Thyroid gland (tissue), 4 donors: ENCODE measurements at regions not wholly inside any gene's neighbourhood (a gene's known extent, or its start where the extent isn't known, plus 50 kb on each side); places are given as distances from the start of the nearest gene placed in this dataset.
"Not testable (repeated sequence)": the region's sequence is repeated elsewhere in the genome, so short reads cannot be mapped to it uniquely, and the experiment has no call there.

ENCODE experiments used
- DNase-seq, 2 donors: peaks; one replicate each; pipeline ENCODE4 v3.0.0-alpha.2; 2019
- H3K27ac ChIP-seq, 3 donors: fragments of 200-600 bp; sonication (generic); 1 replicate in 2 of 3; 2 replicates in 1 of 3; pipeline ENCODE4 v1.5.1; 2016 to 2019; ENCODE audit warnings: mild to moderate bottlenecking in 1 of 3, moderate library complexity in 1 of 3
- H3K27me3 ChIP-seq: fragments of 200-600 bp; sonication (generic); one replicate; pipeline ENCODE4 v1.5.1; 2019
- H3K36me3 ChIP-seq, 2 donors: fragments of 200-600 bp; sonication (generic); one replicate each; pipeline ENCODE4 v1.5.1; 2016 to 2019
- H3K4me1 ChIP-seq, 2 donors: fragments of 200-600 bp; sonication (generic); one replicate each; pipeline ENCODE4 v1.5.1; 2017 to 2019
- H3K4me3 ChIP-seq, 3 donors: fragments of 200-600 bp; sonication (generic); replicated peaks in 1 of 3; 1 replicate in 2 of 3; 2 replicates in 1 of 3; pipeline ENCODE4 v1.5.1; 2016; ENCODE audit warnings: mild to moderate bottlenecking in 1 of 3
- H3K9me3 ChIP-seq: fragments of 200-600 bp; sonication (generic); one replicate; pipeline ENCODE4 v1.5.1; 2017
- POLR2A ChIP-seq, 2 donors: fragments of 450-650 bp; IDR thresholded peaks; one replicate each; pipeline ENCODE4 v1.6.1; 2017; ENCODE audit warnings: antibody characterized with exemption in 2 of 2, mild to moderate bottlenecking in 2 of 2, moderate library complexity in 1 of 2
- WGBS, 2 donors: methylation state at CpG; one replicate each; pipeline ENCODE4 v1.1.5; 2017; 5-methylcytosine and 5-hydroxymethylcytosine counted together
- intact Hi-C: fragments of 100-400 bp; cut with DNase I; formaldehyde crosslinking; loops from one replicate; pipeline ENCODE4 v1.15.1; 2023
- TF ChIP-seq, protein P1 (sequence below), 6 experiments: fragments of 200-600 bp in 3 of 6; fragments of 450-650 bp in 3 of 6; sonication (generic) in 3 of 6; IDR thresholded peaks; one replicate each; pipeline ENCODE4 v1.5.1; 2016 to 2019; ENCODE audit warnings: antibody characterized with exemption in 6 of 6, mild to moderate bottlenecking in 2 of 6, inconsistent platforms in 1 of 6, moderate library complexity in 1 of 6

DNA sequence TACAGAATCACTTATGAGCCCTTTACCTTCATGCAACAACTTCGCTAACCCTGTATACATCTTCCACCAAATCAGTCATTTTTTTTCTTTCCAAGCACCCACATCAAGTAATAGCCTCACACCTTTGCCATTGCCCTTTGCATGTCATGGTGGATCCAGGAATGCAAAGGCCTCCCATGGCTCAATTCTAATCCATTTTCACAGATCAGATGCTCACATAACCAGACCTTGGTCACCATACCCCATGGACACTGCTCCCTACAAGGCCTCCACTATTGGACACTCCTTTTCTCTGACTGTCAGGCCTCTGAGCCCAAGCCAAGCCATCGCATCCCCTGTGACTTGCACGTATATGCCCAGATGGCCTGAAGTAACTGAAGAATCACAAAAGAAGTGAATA, 179.5 kb downstream of the RASEF start:
- Histone ChIP-seq H3K4me3 (no peak overlapping the region), H3K27me3 (no peaks in the 10 kb centered on the region), H3K36me3 (no peaks in the 10 kb centered on the region), H3K9me3 (no peaks in the 10 kb centered on the region), H3K4me1 (no peaks in the 10 kb centered on the region), H3K27ac (no peak overlapping the region)
- intact Hi-C loops = no loop called here
- 95 to 96% methylated on average over 3 of the region's 3 CpGs for WGBS, 2 donors
- DNase-seq = no peak
- TF ChIP-seq POLR2A (IDR thresholded peaks at IDR 0.05) = no peak

DNA sequence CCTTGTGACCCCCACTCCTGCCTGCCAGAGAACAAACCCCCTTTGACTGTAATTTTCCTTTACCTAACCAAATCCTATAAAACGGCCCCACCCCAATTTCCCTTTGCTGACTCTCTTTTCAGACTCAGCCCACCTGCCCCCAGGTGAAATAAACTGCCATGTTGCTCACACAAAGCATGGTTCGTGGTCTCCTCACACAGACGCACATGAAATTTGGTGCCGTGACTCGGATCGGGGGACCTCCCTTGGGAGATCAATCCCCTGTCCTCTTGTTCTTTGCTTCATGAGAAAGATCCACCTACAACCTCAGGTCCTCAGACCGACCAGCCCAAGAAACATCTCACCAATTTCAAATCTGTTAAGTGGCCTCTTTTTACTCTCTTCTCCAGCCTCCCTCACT, 179.0 kb downstream of the RASEF start:
- not testable (repeated sequence) for H3K4me1 ChIP-seq

DNA sequence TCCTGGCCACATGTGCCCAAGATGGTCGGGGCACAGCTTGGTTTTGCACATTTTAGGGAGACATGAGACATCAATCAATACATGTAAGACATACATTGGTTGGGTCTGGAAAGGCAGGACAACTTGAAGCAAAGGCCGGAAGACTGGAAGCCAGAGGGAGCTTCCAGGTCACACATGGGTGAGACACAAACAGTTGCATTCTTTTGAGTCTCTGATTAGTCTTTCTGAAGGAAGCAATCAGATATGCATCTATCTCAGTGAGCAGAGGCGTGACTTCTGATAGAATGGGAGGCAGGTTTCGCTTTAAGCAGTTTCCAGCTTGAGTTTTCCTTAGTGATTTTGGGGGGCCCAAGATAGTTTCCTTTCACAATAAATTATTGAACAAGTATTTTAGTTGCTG, 172.5 kb downstream of the RASEF start:
- no peak for DNase-seq
- H3K4me3 ChIP-seq = no peak overlapping the region
- no peaks in the 10 kb centered on the region for H3K4me1 ChIP-seq
- 93 to 94% methylated on average over 4 of the region's 4 CpGs for WGBS, 2 donors
- H3K9me3 ChIP-seq = no peaks in the 10 kb centered on the region
- intact Hi-C loops = no loop called here
- H3K27ac ChIP-seq = no peak overlapping the region
- H3K36me3 ChIP-seq = no peaks in the 10 kb centered on the region
- TF ChIP-seq POLR2A (IDR thresholded peaks at IDR 0.05) = no peak
- TF ChIP-seq, protein P1, sequence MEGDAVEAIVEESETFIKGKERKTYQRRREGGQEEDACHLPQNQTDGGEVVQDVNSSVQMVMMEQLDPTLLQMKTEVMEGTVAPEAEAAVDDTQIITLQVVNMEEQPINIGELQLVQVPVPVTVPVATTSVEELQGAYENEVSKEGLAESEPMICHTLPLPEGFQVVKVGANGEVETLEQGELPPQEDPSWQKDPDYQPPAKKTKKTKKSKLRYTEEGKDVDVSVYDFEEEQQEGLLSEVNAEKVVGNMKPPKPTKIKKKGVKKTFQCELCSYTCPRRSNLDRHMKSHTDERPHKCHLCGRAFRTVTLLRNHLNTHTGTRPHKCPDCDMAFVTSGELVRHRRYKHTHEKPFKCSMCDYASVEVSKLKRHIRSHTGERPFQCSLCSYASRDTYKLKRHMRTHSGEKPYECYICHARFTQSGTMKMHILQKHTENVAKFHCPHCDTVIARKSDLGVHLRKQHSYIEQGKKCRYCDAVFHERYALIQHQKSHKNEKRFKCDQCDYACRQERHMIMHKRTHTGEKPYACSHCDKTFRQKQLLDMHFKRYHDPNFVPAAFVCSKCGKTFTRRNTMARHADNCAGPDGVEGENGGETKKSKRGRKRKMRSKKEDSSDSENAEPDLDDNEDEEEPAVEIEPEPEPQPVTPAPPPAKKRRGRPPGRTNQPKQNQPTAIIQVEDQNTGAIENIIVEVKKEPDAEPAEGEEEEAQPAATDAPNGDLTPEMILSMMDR (IDR thresholded peaks at IDR 0.05) = no peak
- H3K27me3 ChIP-seq = no peaks in the 10 kb centered on the region

More for the DNA sequence above, 179.0 kb downstream of the RASEF start:
- H3K4me3 ChIP-seq, H3K27me3 ChIP-seq, H3K36me3 ChIP-seq, H3K9me3 ChIP-seq, H3K27ac ChIP-seq, intact Hi-C loops, DNase-seq: not testable (repeated sequence)
- WGBS, 2 donors = 88 to 97% methylated on average over 7 of the region's 7 CpGs

DNA sequence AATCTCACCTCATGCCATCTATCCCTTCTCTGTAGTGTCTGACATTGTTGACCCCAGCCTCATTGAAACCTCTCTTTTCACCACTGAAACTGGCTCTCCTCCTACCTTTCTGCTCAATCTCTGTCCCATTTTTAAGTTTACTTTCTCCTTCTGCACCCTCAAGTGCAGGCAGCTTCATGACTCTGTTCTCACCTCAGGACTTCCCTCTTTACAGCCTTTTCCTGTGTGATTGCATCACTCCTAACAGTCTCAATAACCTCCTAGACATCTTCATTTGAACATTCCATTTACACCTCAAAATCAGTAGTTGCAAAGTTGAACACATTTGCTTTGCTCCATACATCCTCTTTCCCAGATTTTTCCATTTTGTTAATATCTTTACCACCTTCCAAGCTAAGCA, 172.1 kb downstream of the RASEF start:
- no peak for TF ChIP-seq POLR2A (IDR thresholded peaks at IDR 0.05)
- TF ChIP-seq, protein P1 (IDR thresholded peaks at IDR 0.05) = no peak
- no peaks in the 10 kb centered on the region for H3K36me3 ChIP-seq

DNA sequence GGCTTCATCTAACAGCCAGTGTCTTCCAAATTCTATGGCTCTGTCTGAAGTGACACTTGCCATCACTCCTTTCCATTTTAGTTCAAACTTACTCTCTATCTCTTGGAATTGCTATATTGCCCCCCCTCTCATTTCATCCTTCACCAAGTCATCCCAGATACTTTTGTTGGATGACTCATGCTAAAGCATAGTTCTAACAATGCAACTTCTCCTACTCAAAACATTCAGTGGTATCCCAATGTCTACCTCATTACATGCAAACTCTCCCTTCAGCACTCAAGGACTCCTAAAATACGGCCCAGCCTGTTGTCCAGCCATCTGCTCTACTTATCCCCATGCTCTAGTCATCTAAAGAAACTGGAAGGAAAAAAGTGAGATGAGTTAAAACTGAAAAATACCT, 171.6 kb downstream of the RASEF start:
- intact Hi-C loops = no loop called here
- Histone ChIP-seq H3K36me3 (no peaks in the 10 kb centered on the region), H3K27ac (no peak overlapping the region), H3K4me1 (no peaks in the 10 kb centered on the region), H3K9me3 (no peaks in the 10 kb centered on the region), H3K27me3 (no peaks in the 10 kb centered on the region), H3K4me3 (no peak overlapping the region)
- TF ChIP-seq, protein P1 (IDR thresholded peaks at IDR 0.05) = no peak
- TF ChIP-seq POLR2A (IDR thresholded peaks at IDR 0.05) = no peak
- 80 to 88% methylated on average over 1 of the region's 1 CpG for WGBS, 2 donors
- no peak for DNase-seq

More for the DNA sequence above, 172.1 kb downstream of the RASEF start:
- Histone ChIP-seq H3K4me3 (no peak overlapping the region), H3K4me1 (no peaks in the 10 kb centered on the region), H3K27ac (no peak overlapping the region), H3K9me3 (no peaks in the 10 kb centered on the region), H3K27me3 (no peaks in the 10 kb centered on the region)
- no peak for DNase-seq
- intact Hi-C loops = no loop called here

DNA sequence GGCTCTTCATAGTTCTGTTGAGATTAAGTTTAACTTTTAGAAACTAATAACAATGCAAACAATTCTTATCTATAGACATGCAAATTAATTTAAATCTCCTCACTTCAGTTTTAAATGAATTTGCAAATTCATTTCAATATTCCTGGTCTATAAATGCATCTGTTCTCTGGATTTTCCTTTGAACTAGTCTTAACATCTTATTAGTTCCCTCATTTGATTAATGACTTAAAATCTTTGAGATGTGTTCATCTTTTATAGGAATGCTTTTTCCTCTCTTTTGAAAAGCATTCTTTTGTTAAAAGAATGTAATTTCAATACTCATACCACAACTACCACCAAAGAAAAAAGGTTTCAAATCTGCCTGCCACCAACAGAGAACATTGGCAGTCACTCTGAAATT, 169.4 kb downstream of the RASEF start:
- H3K4me3 ChIP-seq = no peak overlapping the region
- H3K27ac ChIP-seq = no peak overlapping the region
- TF ChIP-seq POLR2A (IDR thresholded peaks at IDR 0.05) = no peak
- TF ChIP-seq, protein P1 (IDR thresholded peaks at IDR 0.05) = no peak
- no peaks in the 10 kb centered on the region for H3K4me1 ChIP-seq
- intact Hi-C loops = no loop called here
- H3K27me3 ChIP-seq = no peaks in the 10 kb centered on the region
- DNase-seq = no peak
- no peaks in the 10 kb centered on the region for H3K36me3 ChIP-seq
- H3K9me3 ChIP-seq = no peaks in the 10 kb centered on the region
